Karpas-422 (cell line): ENCODE measurements at regions not wholly inside any gene's neighbourhood (a gene's known extent, or its start where the extent isn't known, plus 50 kb on each side); places are given as distances from the start of the nearest gene placed in this dataset.

Experiments
- DNase-seq: peaks from one replicate; pipeline ENCODE4 v3.0.0-alpha.2; 2015
- H2AFZ ChIP-seq: fragments of 200-600 bp; sonication (generic); 2 replicates; pipeline ENCODE4 v1.6.1; 2014; ENCODE audit warnings: antibody characterized with exemption, low read length, mixed read lengths
- H3K27ac ChIP-seq: fragments of 200-600 bp; sonication (generic); 2 replicates; pipeline ENCODE4 v1.5.1; 2014; ENCODE audit warnings: mild to moderate bottlenecking, low read length, moderate library complexity
- H3K27me3 ChIP-seq: fragments of 200-600 bp; sonication (generic); 2 replicates; pipeline ENCODE4 v1.6.1; 2014; ENCODE audit warnings: low read length, mixed read lengths
- H3K36me3 ChIP-seq: fragments of 200-600 bp; sonication (generic); 2 replicates; pipeline ENCODE4 v1.6.1; 2014; ENCODE audit warnings: low read length, mixed read lengths; ENCODE audit not compliant: insufficient read depth
- H3K4me1 ChIP-seq: fragments of 200-600 bp; sonication (generic); 2 replicates; pipeline ENCODE4 v1.6.1; 2014; ENCODE audit warnings: mild to moderate bottlenecking, low read length, mixed read lengths
- H3K4me2 ChIP-seq: fragments of 200-600 bp; sonication (generic); 2 replicates; pipeline ENCODE4 v1.6.1; 2014; ENCODE audit warnings: low read length, low read depth, mild to moderate bottlenecking; ENCODE audit not compliant: poor library complexity, severe bottlenecking
- H3K4me3 ChIP-seq: fragments of 200-600 bp; sonication (generic); 2 replicates; pipeline ENCODE4 v1.5.1; 2014; ENCODE audit warnings: mild to moderate bottlenecking, antibody characterized with exemption, low read length, mixed read lengths
- H3K79me2 ChIP-seq: fragments of 200-600 bp; sonication (generic); 2 replicates; pipeline ENCODE4 v1.6.1; 2014; ENCODE audit warnings: mild to moderate bottlenecking, low read length, mixed read lengths
- H3K9ac ChIP-seq: fragments of 200-600 bp; sonication (generic); 2 replicates; pipeline ENCODE4 v1.6.0; 2014; ENCODE audit warnings: low read length
- H3K9me2 ChIP-seq: fragments of 200-600 bp; sonication (generic), shearing (Covaris generic); replicated peaks from 2 replicates; pipeline ENCODE4 v1.6.0; 2014; ENCODE audit warnings: mild to moderate bottlenecking, low read length, moderate library complexity; ENCODE audit not compliant: insufficient read depth
- H3K9me3 ChIP-seq: fragments of 300-700, 200-600 bp; sonication (generic); 2 replicates; pipeline ENCODE4 v1.6.1; 2014; ENCODE audit warnings: low read length, mixed read lengths
- H4K20me1 ChIP-seq: fragments of 200-600 bp; sonication (generic); 2 replicates; pipeline ENCODE4 v1.6.1; 2014; ENCODE audit warnings: mild to moderate bottlenecking, antibody characterized with exemption, low read length, low read depth; ENCODE audit not compliant: insufficient read depth

DNA sequence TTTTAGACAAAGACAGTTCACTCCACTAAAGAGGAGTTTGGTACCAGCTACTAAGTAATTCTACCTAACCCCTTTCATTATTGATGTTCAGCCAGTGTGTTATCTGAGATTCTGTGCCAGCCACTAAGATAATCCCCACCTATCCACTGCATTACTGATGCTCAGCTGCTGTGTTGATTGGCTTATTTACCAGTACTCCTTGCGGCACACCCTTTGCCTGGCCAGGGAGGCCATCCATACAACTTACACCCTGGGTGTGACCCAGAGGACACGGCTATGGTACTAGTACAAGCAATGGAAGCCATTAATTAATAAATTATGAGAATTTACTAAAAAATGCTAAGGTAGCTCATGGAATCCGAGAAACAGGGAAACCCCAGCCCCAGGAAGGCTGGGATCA lies 290.7 kb upstream of the CTNNB1 start:
- Histone ChIP-seq H4K20me1 (no peaks in the 10 kb centered on the region), H3K9me2 (no peaks in the 10 kb centered on the region), H3K9ac (no peak overlapping the region), H3K4me3 (no peak overlapping the region), H3K79me2 (no peaks in the 10 kb centered on the region), H3K36me3 (no peaks in the 10 kb centered on the region), H3K9me3 (no peaks in the 10 kb centered on the region), H3K4me1 (no peaks in the 10 kb centered on the region), H3K27ac (no peak overlapping the region), H3K4me2 (no peak overlapping the region), H2AFZ (no peak overlapping the region), H3K27me3 (no peaks in the 10 kb centered on the region)
- DNase-seq = no peak

DNA sequence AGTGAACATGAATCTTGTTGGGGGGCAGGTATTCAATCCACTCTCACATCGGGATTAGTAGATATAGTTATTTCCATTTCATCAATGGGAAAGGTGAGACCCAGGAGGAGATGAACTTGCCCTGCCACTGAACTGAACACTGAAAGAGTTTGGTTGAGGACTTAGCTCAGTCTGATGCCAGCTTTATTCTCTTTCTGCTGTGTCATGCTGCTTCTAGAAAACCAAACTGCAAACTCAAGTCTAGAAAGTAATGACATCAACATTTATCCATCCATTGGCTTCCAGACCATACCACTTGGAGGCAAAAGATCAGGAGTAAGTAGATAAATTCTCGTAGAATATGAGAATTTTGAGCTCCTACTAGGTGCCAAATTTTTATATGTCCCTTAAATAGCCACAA lies 288.0 kb upstream of the CTNNB1 start:
- Histone ChIP-seq H3K4me3 (no peak overlapping the region), H3K4me2 (no peak overlapping the region)
- no peak for DNase-seq

DNA sequence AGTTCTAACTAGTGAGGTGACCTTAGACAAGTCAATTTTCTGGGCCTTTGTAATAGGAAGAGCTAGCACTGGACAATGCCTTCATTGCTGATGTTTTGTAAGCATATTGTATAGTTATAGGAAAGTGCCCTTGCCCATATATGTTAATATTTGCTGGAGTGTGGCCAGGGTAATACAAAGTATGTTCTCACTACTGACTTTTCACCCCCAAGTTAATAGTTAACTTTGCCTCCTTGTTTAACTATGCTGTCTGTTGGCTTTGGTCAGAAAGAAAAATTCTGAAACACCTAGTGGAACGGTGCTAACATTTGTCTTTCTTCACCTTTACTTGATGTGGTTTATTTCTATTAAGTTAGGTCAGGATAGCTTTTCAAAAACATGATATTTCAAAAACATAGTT lies 287.4 kb upstream of the CTNNB1 start:
- H3K27ac ChIP-seq = no peak overlapping the region
- H3K79me2 ChIP-seq = no peaks in the 10 kb centered on the region
- no peaks in the 10 kb centered on the region for H3K9me3 ChIP-seq
- no peaks in the 10 kb centered on the region for H4K20me1 ChIP-seq
- H2AFZ ChIP-seq = no peak overlapping the region
- H3K27me3 ChIP-seq = no peaks in the 10 kb centered on the region
- no peak overlapping the region for H3K9ac ChIP-seq
- H3K4me1 ChIP-seq = no peaks in the 10 kb centered on the region
- no peaks in the 10 kb centered on the region for H3K9me2 ChIP-seq
- no peak overlapping the region for H3K4me2 ChIP-seq
- no peaks in the 10 kb centered on the region for H3K36me3 ChIP-seq
- DNase-seq = no peak
- no peak overlapping the region for H3K4me3 ChIP-seq

More for the DNA sequence above, 288.0 kb upstream of the CTNNB1 start:
- H3K4me1 ChIP-seq = no peaks in the 10 kb centered on the region
- no peaks in the 10 kb centered on the region for H3K9me3 ChIP-seq
- H4K20me1 ChIP-seq = no peaks in the 10 kb centered on the region
- H3K79me2 ChIP-seq = no peaks in the 10 kb centered on the region
- H3K9me2 ChIP-seq = no peaks in the 10 kb centered on the region
- H3K27me3 ChIP-seq = no peaks in the 10 kb centered on the region
- no peak overlapping the region for H3K27ac ChIP-seq
- H3K9ac ChIP-seq = no peak overlapping the region
- H2AFZ ChIP-seq = no peak overlapping the region
- H3K36me3 ChIP-seq = no peaks in the 10 kb centered on the region

DNA sequence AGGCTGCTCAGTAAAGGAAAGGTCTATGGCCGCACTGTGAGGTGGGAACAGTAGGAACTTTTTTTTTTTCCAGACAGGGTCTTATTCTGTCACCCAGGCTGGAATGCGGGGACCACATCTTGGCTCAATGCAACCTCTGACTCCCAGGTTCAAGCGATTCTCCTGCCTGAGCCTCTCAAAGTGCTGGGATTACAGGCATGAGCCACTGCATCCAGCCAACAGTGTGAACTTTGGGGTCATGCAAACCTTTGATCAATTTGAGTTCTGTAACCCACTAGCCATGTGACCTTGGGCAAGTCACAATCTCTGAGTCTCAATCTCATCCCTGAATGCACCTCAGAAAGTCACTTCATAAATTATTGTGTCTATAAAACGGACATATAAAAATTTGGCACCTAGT lies 286.8 kb upstream of the CTNNB1 start:
- no peaks in the 10 kb centered on the region for H3K79me2 ChIP-seq
- H3K9me3 ChIP-seq = no peaks in the 10 kb centered on the region
- H2AFZ ChIP-seq = no peak overlapping the region
- no peaks in the 10 kb centered on the region for H3K27me3 ChIP-seq
- H3K27ac ChIP-seq = no peak overlapping the region
- no peak for DNase-seq
- H3K4me1 ChIP-seq = no peaks in the 10 kb centered on the region
- H4K20me1 ChIP-seq = no peaks in the 10 kb centered on the region
- no peak overlapping the region for H3K4me3 ChIP-seq
- H3K9me2 ChIP-seq = no peaks in the 10 kb centered on the region
- no peaks in the 10 kb centered on the region for H3K36me3 ChIP-seq
- no peak overlapping the region for H3K9ac ChIP-seq
- no peak overlapping the region for H3K4me2 ChIP-seq

DNA sequence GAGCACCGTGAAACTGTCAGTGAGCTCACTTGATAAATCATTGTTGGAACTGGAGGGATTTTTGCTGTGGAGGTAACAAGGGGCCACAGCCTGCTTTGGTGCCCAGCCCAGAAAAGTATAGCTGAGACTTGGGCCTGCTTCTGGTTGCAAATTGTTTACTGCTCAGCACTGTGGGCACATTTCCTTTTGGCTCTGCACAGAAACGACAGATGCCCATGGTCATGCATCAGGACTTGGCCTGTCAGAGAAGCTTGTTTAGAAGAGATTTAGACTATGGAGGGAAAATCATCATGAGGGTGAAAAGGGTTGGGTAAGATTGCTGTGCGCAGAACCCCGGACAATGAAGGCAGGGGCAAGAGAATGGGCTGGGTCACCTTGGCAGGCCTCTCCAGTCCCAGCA lies 286.1 kb upstream of the CTNNB1 start:
- no peaks in the 10 kb centered on the region for H4K20me1 ChIP-seq
- no peak for DNase-seq
- no peaks in the 10 kb centered on the region for H3K27me3 ChIP-seq
- H2AFZ ChIP-seq = no peak overlapping the region
- no peak overlapping the region for H3K9ac ChIP-seq
- H3K9me3 ChIP-seq = no peaks in the 10 kb centered on the region
- H3K27ac ChIP-seq = no peak overlapping the region
- no peak overlapping the region for H3K4me2 ChIP-seq
- H3K36me3 ChIP-seq = no peaks in the 10 kb centered on the region
- H3K79me2 ChIP-seq = no peaks in the 10 kb centered on the region
- H3K4me1 ChIP-seq = no peaks in the 10 kb centered on the region
- no peaks in the 10 kb centered on the region for H3K9me2 ChIP-seq
- no peak overlapping the region for H3K4me3 ChIP-seq

DNA sequence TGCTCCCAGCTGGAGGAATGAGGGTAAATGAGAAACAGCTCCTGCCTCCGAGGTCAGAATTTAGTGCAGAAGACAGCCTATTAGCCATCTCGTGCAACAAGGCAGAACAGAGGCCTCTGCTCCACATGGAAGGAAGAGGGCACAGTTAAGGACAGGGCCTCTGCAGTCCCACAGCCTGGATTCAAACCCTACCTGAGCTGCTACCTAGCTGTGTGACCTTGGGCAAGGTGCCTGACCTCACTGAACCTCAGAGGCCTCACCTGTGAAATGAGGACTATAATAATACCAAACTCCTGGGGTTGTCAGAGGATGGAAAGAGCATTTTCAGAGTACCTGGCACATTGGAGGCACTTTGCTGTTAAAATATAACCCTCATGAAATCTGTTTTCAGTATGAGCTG lies 285.7 kb upstream of the CTNNB1 start:
- Histone ChIP-seq H3K27ac (no peak overlapping the region), H3K9me3 (no peaks in the 10 kb centered on the region), H3K9me2 (no peaks in the 10 kb centered on the region), H3K4me3 (no peak overlapping the region), H3K4me1 (no peaks in the 10 kb centered on the region), H3K4me2 (no peak overlapping the region), H3K9ac (no peak overlapping the region), H3K36me3 (no peaks in the 10 kb centered on the region), H4K20me1 (no peaks in the 10 kb centered on the region), H2AFZ (no peak overlapping the region), H3K79me2 (no peaks in the 10 kb centered on the region), H3K27me3 (no peaks in the 10 kb centered on the region)
- no peak for DNase-seq

DNA sequence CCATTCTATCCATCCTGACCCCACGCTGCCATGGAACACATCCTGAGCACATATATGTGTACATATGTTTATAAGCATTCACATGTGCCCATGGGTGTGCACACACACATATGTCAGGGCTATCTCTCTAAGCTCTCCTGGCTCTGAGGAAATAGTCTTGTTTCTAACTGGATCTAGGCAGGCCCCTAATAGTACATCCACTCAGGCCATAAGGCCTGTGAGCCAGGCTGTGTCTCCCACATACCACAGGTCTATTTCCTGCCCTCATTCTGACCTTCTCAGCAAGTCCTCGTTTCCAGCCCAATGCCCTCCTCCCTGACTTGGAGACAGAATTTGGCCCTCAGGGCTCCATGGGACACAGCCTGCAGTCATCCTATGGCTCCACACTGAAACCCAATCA lies 284.8 kb upstream of the CTNNB1 start:
- Histone ChIP-seq H4K20me1 (no peaks in the 10 kb centered on the region), H3K9me3 (no peaks in the 10 kb centered on the region), H3K9me2 (no peaks in the 10 kb centered on the region), H3K4me2 (no peak overlapping the region), H3K27me3 (no peaks in the 10 kb centered on the region), H2AFZ (no peak overlapping the region), H3K4me1 (no peaks in the 10 kb centered on the region), H3K36me3 (no peaks in the 10 kb centered on the region), H3K27ac (no peak overlapping the region), H3K4me3 (no peak overlapping the region), H3K9ac (no peak overlapping the region), H3K79me2 (no peaks in the 10 kb centered on the region)
- no peak for DNase-seq

DNA sequence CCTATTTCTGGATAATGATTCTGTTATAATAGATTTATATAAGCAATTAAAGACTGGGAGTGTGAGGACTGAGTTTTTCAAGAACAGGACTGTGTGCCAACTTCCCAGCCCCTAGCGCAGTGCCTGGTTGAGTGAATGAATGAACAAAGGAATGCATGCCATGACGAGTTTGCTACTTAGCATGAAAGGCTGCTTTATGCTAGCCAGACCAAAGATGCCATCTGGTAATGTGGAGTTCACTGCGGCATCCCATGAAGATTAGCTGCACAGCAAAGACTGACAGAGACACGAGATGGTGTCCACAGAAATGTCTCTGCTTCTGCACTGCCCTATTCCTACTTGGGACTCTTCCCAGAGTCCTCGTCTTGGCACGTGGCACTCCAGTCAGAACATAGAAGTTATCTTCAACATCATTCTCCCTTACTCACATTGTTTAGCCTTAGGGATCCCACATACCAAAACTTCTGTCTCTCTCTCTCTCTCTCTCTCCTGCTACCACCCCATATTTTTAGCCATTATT lies 283.9 kb upstream of the CTNNB1 start:
- H3K36me3 ChIP-seq = no peaks in the 10 kb centered on the region

DNA sequence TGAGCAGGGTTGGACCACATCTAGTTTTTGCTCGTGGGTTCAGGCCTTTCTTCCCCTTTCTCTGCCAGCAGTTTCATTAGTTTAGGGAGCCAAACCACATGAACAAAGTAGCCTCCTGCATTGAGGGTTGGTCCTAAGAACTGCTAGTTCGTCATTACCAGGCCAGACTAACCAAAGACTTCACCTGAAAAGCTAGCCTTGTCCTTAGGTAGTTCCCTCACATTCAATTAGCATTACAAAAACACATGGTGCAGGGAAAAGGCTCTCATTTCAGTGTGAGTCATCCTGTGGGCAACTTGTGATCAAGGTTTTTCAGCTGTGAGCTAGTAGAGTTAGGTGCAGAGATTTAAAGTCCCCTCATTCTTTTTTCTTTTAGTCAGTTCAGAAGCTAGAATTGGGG lies 279.3 kb upstream of the CTNNB1 start:
- no peaks in the 10 kb centered on the region; the same call in 1 of the 2 replicates for H3K27me3 ChIP-seq
- no peaks in the 10 kb centered on the region for H3K79me2 ChIP-seq
- no peak for DNase-seq
- no peak overlapping the region for H3K27ac ChIP-seq
- no peaks in the 10 kb centered on the region for H3K36me3 ChIP-seq
- no peaks in the 10 kb centered on the region for H3K4me1 ChIP-seq
- no peaks in the 10 kb centered on the region for H4K20me1 ChIP-seq
- no peaks in the 10 kb centered on the region for H3K9me3 ChIP-seq
- H3K4me2 ChIP-seq = no peak overlapping the region
- no peaks in the 10 kb centered on the region for H3K9me2 ChIP-seq
- H3K4me3 ChIP-seq = no peak overlapping the region
- H2AFZ ChIP-seq = no peak overlapping the region
- no peak overlapping the region for H3K9ac ChIP-seq

More for the DNA sequence above, 283.9 kb upstream of the CTNNB1 start:
- H3K9me3 ChIP-seq = no peaks in the 10 kb centered on the region
- H3K4me1 ChIP-seq = no peaks in the 10 kb centered on the region
- no peak overlapping the region for H2AFZ ChIP-seq
- no peaks in the 10 kb centered on the region for H3K9me2 ChIP-seq
- H3K4me2 ChIP-seq = no peak overlapping the region
- DNase-seq = no peak
- H3K9ac ChIP-seq = no peak overlapping the region
- no peak overlapping the region for H3K27ac ChIP-seq
- H3K79me2 ChIP-seq = no peaks in the 10 kb centered on the region
- H3K4me3 ChIP-seq = no peak overlapping the region
- no peaks in the 10 kb centered on the region for H4K20me1 ChIP-seq
- no peaks in the 10 kb centered on the region for H3K27me3 ChIP-seq
